Osteoblast (primary cell): ENCODE measurements at regions not wholly inside any gene's neighbourhood (a gene's known extent, or its start where the extent isn't known, plus 50 kb on each side); places are given as distances from the start of the nearest gene placed in this dataset.

Experiments
- DNase-seq: peaks from one replicate; pipeline ENCODE4 v3.0.0; 2011; ENCODE audit warnings: low spot score, mixed read lengths; ENCODE audit not compliant: insufficient read length; ENCODE audit errors: missing footprints
- H2AFZ ChIP-seq: 2 replicates; pipeline ENCODE4 v1.6.0; 2011; ENCODE audit warnings: mild to moderate bottlenecking, low read length
- H3K27ac ChIP-seq: 2 replicates; pipeline ENCODE4 v1.5.1; 2011; ENCODE audit warnings: mild to moderate bottlenecking, low read depth, low read length, moderate library complexity
- H3K27me3 ChIP-seq: 2 replicates; pipeline ENCODE4 v1.6.0; 2012; ENCODE audit warnings: mild to moderate bottlenecking, control low read depth, inconsistent platforms, low read length, moderate library complexity; ENCODE audit not compliant: insufficient read depth
- H3K36me3 ChIP-seq: 2 replicates; pipeline ENCODE4 v1.5.1; 2011; ENCODE audit warnings: mild to moderate bottlenecking, low read length, control low read depth, moderate library complexity; ENCODE audit not compliant: insufficient read depth
- H3K4me1 ChIP-seq: 2 replicates; pipeline ENCODE4 v1.5.1; 2011; ENCODE audit warnings: mild to moderate bottlenecking, low read length, control low read depth, moderate library complexity; ENCODE audit not compliant: insufficient read depth
- H3K4me2 ChIP-seq: 2 replicates; pipeline ENCODE4 v1.6.0; 2011; ENCODE audit warnings: mild to moderate bottlenecking, low read length; ENCODE audit not compliant: insufficient read depth
- H3K4me3 ChIP-seq: fragments of 200-600 bp; sonication (generic); 3 replicates; pipeline ENCODE4 v1.5.1; 2012; ENCODE audit warnings: mild to moderate bottlenecking, low read length, inconsistent platforms; ENCODE audit not compliant: insufficient read depth
- H3K79me2 ChIP-seq: 2 replicates; pipeline ENCODE4 v1.6.0; 2012; ENCODE audit warnings: mild to moderate bottlenecking, low read length, control low read depth, inconsistent platforms; ENCODE audit not compliant: insufficient read depth
- H3K9me3 ChIP-seq: 2 replicates; pipeline ENCODE4 v1.5.1; 2011; ENCODE audit warnings: low read depth, low read length, control low read depth
- H4K20me1 ChIP-seq: 2 replicates; pipeline ENCODE4 v1.6.0; 2012; ENCODE audit warnings: mild to moderate bottlenecking, low read length, control low read depth; ENCODE audit not compliant: insufficient read depth
- CTCF ChIP-seq: IDR thresholded peaks from 2 replicates; pipeline ENCODE4 v1.5.1; 2011; ENCODE audit warnings: mild to moderate bottlenecking, low read depth, low read length, moderate library complexity; ENCODE audit errors: extremely low read depth

- peak overlapping the region; percentile 19 for H3K27ac ChIP-seq
- no peaks in the 10 kb centered on the region for H3K27me3 ChIP-seq
- no peak overlapping the region for H2AFZ ChIP-seq
- H3K9me3 ChIP-seq = no peaks in the 10 kb centered on the region
- peaks cover 25% of the 10 kb centered on the region for H3K4me1 ChIP-seq
- no peaks in the 10 kb centered on the region for H3K36me3 ChIP-seq
- H3K4me2 ChIP-seq = peak overlapping the region; percentile 10
- no peaks in the 10 kb centered on the region for H4K20me1 ChIP-seq
- H3K79me2 ChIP-seq = no peaks in the 10 kb centered on the region
- TF ChIP-seq CTCF = no peak
- no peak for DNase-seq
- H3K4me3 ChIP-seq = no peak overlapping the region
Measured at GRCh38 chr14:53330441-53330840, 177.3 kb upstream of the DDHD1 start.

GRCh38 chr14:53328841-53329240 lies 175.7 kb upstream of the DDHD1 start:
- Histone ChIP-seq H3K79me2 (no peaks in the 10 kb centered on the region), H3K9me3 (no peaks in the 10 kb centered on the region), H3K27me3 (no peaks in the 10 kb centered on the region), H4K20me1 (no peaks in the 10 kb centered on the region), H3K36me3 (no peaks in the 10 kb centered on the region), H3K4me3 (no peak overlapping the region), H3K4me2 (no peak overlapping the region), H3K4me1 (peaks cover 25% of the 10 kb centered on the region), H3K27ac (no peak overlapping the region), H2AFZ (no peak overlapping the region)
- no peak for DNase-seq
- no peak for TF ChIP-seq CTCF

GRCh38 chr14:53327716-53328115 lies 174.6 kb upstream of the DDHD1 start:
- peak; percentile 6 for TF ChIP-seq CTCF
- no peaks in the 10 kb centered on the region for H3K27me3 ChIP-seq
- no peaks in the 10 kb centered on the region for H3K36me3 ChIP-seq
- H2AFZ ChIP-seq = no peak overlapping the region
- H3K79me2 ChIP-seq = no peaks in the 10 kb centered on the region
- H3K9me3 ChIP-seq = no peaks in the 10 kb centered on the region
- no peak overlapping the region for H3K4me2 ChIP-seq
- peaks cover 25% of the 10 kb centered on the region for H3K4me1 ChIP-seq
- no peaks in the 10 kb centered on the region for H4K20me1 ChIP-seq
- no peak overlapping the region for H3K4me3 ChIP-seq
- no peak overlapping the region for H3K27ac ChIP-seq
- DNase-seq = no peak

- Histone ChIP-seq H3K4me1 (peaks cover 12% of the 10 kb centered on the region), H2AFZ (no peak overlapping the region), H4K20me1 (no peaks in the 10 kb centered on the region), H3K27me3 (no peaks in the 10 kb centered on the region), H3K27ac (no peak overlapping the region), H3K9me3 (no peaks in the 10 kb centered on the region), H3K4me3 (no peak overlapping the region), H3K36me3 (no peaks in the 10 kb centered on the region), H3K79me2 (no peaks in the 10 kb centered on the region), H3K4me2 (no peak overlapping the region)
- TF ChIP-seq CTCF = peak; percentile 40
- DNase-seq = no peak
Measured at GRCh38 chr14:53325176-53325806, 172.2 kb upstream of the DDHD1 start.
